DND-41 (cell line): ENCODE measurements at regions not wholly inside any gene's neighbourhood (a gene's known extent, or its start where the extent isn't known, plus 50 kb on each side); places are given as distances from the start of the nearest gene placed in this dataset.

Experiments
- CTCF ChIP-seq: IDR thresholded peaks from 2 replicates; pipeline ENCODE4 v1.5.1; 2012; ENCODE audit warnings: borderline replicate concordance, low read length, moderate library complexity, mild to moderate bottlenecking; ENCODE audit not compliant: poor library complexity, severe bottlenecking; ENCODE audit errors: extremely low read depth
- EZH2 ChIP-seq: IDR thresholded peaks from 3 replicates; pipeline ENCODE4 v1.6.1; 2012; ENCODE audit warnings: borderline replicate concordance, low read depth, mild to moderate bottlenecking, moderate library complexity, low read length, inconsistent platforms; ENCODE audit not compliant: severe bottlenecking

- no peak for TF ChIP-seq CTCF
- no peak for TF ChIP-seq EZH2
Measured at GRCh38 chr2:198285216-198285615, 480.8 kb downstream of the PLCL1 start.
